Smooth muscle cell (in vitro differentiated cells): ENCODE measurements at regions not wholly inside any gene's neighbourhood (a gene's known extent, or its start where the extent isn't known, plus 50 kb on each side); places are given as distances from the start of the nearest gene placed in this dataset.

Experiments
- DNase-seq: peaks from one replicate; lab custom pipeline; 2025; ENCODE audit not compliant: unreplicated experiment; lab: John Stamatoyannopoulos, UW
- H2AFZ ChIP-seq: fragments of 200-600 bp; sonication (generic); 2 replicates; pipeline ENCODE4 v1.6.0; 2016; ENCODE audit warnings: antibody characterized with exemption, low read depth, mild to moderate bottlenecking
- H3F3A ChIP-seq: fragments of 200-600 bp; sonication (generic); 2 replicates; pipeline ENCODE4 v1.6.0; 2017; ENCODE audit warnings: antibody characterized with exemption, low read depth
- H3K27ac ChIP-seq: fragments of 200-600 bp; sonication (generic); 2 replicates; pipeline ENCODE4 v1.5.1; 2016; ENCODE audit warnings: low read depth, mild to moderate bottlenecking
- H3K27me3 ChIP-seq: fragments of 200-600 bp; sonication (generic); 2 replicates; pipeline ENCODE4 v1.6.1; 2016; ENCODE audit warnings: low read depth, mild to moderate bottlenecking
- H3K36me3 ChIP-seq: fragments of 200-600 bp; sonication (generic); 2 replicates; pipeline ENCODE4 v1.5.1; 2016; ENCODE audit warnings: low read depth
- H3K4me1 ChIP-seq: fragments of 200-600 bp; sonication (generic); 2 replicates; pipeline ENCODE4 v1.5.1; 2016; ENCODE audit warnings: low read depth
- H3K4me2 ChIP-seq: fragments of 200-600 bp; sonication (generic); 2 replicates; pipeline ENCODE4 v1.6.0; 2016; ENCODE audit warnings: mild to moderate bottlenecking
- H3K4me3 ChIP-seq: fragments of 200-600 bp; sonication (generic); 2 replicates; pipeline ENCODE4 v1.5.1; 2016; ENCODE audit warnings: mild to moderate bottlenecking
- H3K79me2 ChIP-seq: fragments of 200-600 bp; sonication (generic); 2 replicates; pipeline ENCODE4 v1.6.0; 2016; ENCODE audit warnings: low read depth, mild to moderate bottlenecking
- H3K9ac ChIP-seq: fragments of 200-600 bp; sonication (generic); 2 replicates; pipeline ENCODE4 v1.6.0; 2016; ENCODE audit warnings: low read depth
- H3K9me3 ChIP-seq: fragments of 200-600 bp; sonication (generic); replicated peaks from 2 replicates; pipeline ENCODE4 v1.5.1; 2016; ENCODE audit warnings: low read depth
- H4K20me1 ChIP-seq: fragments of 200-600 bp; sonication (generic); 2 replicates; pipeline ENCODE4 v1.6.0; 2016; ENCODE audit warnings: low read depth
- WGBS: methylation state at CpG from one replicate; pipeline ENCODE4 v1.1.7; 2016; ENCODE audit warnings: low lambda C conversion rate; 5-methylcytosine and 5-hydroxymethylcytosine counted together
- TF ChIP-seq, protein P1 (sequence below): fragments of 200-600 bp; sonication (generic); IDR thresholded peaks from 2 replicates; pipeline ENCODE4 v1.5.1; 2017; ENCODE audit warnings: borderline replicate concordance, mild to moderate bottlenecking, antibody characterized with exemption; ENCODE audit not compliant: insufficient read depth, poor library complexity, severe bottlenecking

DNA sequence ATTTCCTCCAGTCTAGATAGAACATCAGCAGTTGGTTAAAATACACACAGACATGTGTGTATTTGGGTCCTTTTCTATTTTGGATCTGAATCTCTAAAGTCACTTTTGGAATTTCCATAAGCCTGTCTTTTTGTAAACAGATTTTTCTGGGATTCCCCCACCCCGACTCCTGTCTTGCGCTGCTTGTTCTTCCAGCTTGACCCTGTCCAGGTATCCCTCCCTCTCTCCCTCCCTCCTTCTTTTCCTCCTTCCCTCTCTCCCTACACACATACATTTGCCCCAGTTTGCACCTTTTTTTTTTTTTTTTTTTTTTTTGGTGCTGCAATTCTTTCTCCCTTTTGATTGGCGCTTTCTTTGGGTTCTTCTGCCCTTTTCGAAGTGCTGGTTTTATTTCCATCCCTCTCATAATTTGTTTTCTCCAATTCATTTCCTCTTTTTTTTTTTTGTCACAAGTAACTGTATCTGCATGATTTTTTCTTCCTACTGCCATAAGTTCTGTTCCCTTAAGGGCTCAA lies 114.8 kb upstream of the SERTAD2 start:
- WGBS, result 34% methylated on average over 4 of the region's 4 CpGs
- Histone ChIP-seq H3K4me3 (peak overlapping the region; percentile 68), H3K27ac (peak overlapping the region; percentile 94), H2AFZ (peak overlapping the region; percentile 86), H3K4me1 (peaks cover 23% of the 10 kb centered on the region), H3K9ac (peak overlapping the region; percentile 94), H3F3A (no peaks in the 10 kb centered on the region), H3K79me2 (no peaks in the 10 kb centered on the region), H3K36me3 (no peaks in the 10 kb centered on the region), H3K27me3 (no peaks in the 10 kb centered on the region), H3K4me2 (peak overlapping the region; percentile 87), H3K9me3 (no peaks in the 10 kb centered on the region), H4K20me1 (no peaks in the 10 kb centered on the region)
- TF ChIP-seq, protein P1, sequence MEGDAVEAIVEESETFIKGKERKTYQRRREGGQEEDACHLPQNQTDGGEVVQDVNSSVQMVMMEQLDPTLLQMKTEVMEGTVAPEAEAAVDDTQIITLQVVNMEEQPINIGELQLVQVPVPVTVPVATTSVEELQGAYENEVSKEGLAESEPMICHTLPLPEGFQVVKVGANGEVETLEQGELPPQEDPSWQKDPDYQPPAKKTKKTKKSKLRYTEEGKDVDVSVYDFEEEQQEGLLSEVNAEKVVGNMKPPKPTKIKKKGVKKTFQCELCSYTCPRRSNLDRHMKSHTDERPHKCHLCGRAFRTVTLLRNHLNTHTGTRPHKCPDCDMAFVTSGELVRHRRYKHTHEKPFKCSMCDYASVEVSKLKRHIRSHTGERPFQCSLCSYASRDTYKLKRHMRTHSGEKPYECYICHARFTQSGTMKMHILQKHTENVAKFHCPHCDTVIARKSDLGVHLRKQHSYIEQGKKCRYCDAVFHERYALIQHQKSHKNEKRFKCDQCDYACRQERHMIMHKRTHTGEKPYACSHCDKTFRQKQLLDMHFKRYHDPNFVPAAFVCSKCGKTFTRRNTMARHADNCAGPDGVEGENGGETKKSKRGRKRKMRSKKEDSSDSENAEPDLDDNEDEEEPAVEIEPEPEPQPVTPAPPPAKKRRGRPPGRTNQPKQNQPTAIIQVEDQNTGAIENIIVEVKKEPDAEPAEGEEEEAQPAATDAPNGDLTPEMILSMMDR, result no peak
- no peak for DNase-seq

- no peaks in the 10 kb centered on the region for H3K36me3 ChIP-seq
- no peak overlapping the region for H3K9ac ChIP-seq
- TF ChIP-seq, protein P1, result no peak
- H3K4me2 ChIP-seq, result no peak overlapping the region
- H3K27ac ChIP-seq, result peak overlapping the region; percentile 57
- H3K4me1 ChIP-seq, result peaks cover 23% of the 10 kb centered on the region
- H3F3A ChIP-seq, result no peaks in the 10 kb centered on the region
- no peaks in the 10 kb centered on the region for H4K20me1 ChIP-seq
- WGBS, result 80% methylated on average over 6 of the region's 6 CpGs
- DNase-seq, result no peak
- no peak overlapping the region for H2AFZ ChIP-seq
- no peak overlapping the region for H3K4me3 ChIP-seq
- no peaks in the 10 kb centered on the region for H3K79me2 ChIP-seq
- no peaks in the 10 kb centered on the region for H3K9me3 ChIP-seq
- no peaks in the 10 kb centered on the region for H3K27me3 ChIP-seq
These were observed 115.8 kb upstream of the SERTAD2 start for GRCh38 chr2:64769392-64770044.

GRCh38 chr2:64770137-64770780 lies 116.5 kb upstream of the SERTAD2 start:
- no peak overlapping the region for H2AFZ ChIP-seq
- no peaks in the 10 kb centered on the region for H3K36me3 ChIP-seq
- H3K4me3 ChIP-seq, result no peak overlapping the region
- no peaks in the 10 kb centered on the region for H3K27me3 ChIP-seq
- 5% methylated on average over 2 of the region's 2 CpGs for WGBS
- H3F3A ChIP-seq, result no peaks in the 10 kb centered on the region
- no peaks in the 10 kb centered on the region for H3K79me2 ChIP-seq
- no peaks in the 10 kb centered on the region for H3K9me3 ChIP-seq
- H3K4me1 ChIP-seq, result peaks cover 23% of the 10 kb centered on the region
- H4K20me1 ChIP-seq, result no peaks in the 10 kb centered on the region
- H3K4me2 ChIP-seq, result peak overlapping the region; percentile 23
- H3K27ac ChIP-seq, result peak overlapping the region; percentile 57
- DNase-seq, result no peak
- TF ChIP-seq, protein P1, result no peak
- no peak overlapping the region for H3K9ac ChIP-seq
